ENCODE measurements at regions not wholly inside any gene's neighbourhood (a gene's known extent, or its start where the extent isn't known, plus 50 kb on each side); places are given as distances from the start of the nearest gene placed in this dataset.

DNA sequence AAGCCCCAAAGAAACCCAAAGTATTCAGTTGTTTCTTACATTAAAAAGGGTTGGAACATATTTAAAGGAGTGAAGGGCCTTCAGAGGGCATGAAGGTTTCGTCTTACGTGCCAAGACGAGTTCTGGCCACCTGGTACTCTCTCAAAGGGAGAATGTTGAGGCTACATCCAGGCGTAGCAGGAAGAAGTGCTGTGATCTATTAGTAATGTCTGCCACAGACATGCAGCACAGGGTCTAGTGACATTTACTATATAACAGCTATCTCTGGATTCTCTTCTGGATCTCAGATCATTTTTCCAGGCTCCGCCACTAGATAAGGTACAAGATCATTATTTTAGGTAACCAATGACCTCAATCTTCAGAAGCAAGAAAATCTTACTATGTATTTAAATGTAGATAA, 76.5 kb upstream of the ARID5B start:
- TF ChIP-seq, protein P1, sequence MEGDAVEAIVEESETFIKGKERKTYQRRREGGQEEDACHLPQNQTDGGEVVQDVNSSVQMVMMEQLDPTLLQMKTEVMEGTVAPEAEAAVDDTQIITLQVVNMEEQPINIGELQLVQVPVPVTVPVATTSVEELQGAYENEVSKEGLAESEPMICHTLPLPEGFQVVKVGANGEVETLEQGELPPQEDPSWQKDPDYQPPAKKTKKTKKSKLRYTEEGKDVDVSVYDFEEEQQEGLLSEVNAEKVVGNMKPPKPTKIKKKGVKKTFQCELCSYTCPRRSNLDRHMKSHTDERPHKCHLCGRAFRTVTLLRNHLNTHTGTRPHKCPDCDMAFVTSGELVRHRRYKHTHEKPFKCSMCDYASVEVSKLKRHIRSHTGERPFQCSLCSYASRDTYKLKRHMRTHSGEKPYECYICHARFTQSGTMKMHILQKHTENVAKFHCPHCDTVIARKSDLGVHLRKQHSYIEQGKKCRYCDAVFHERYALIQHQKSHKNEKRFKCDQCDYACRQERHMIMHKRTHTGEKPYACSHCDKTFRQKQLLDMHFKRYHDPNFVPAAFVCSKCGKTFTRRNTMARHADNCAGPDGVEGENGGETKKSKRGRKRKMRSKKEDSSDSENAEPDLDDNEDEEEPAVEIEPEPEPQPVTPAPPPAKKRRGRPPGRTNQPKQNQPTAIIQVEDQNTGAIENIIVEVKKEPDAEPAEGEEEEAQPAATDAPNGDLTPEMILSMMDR (IDR thresholded peaks at IDR 0.05), result no peak
- TF ChIP-seq POLR2A (IDR thresholded peaks at IDR 0.05), result no peak
- H3K27me3 ChIP-seq, result no peaks in the 10 kb centered on the region
- intact Hi-C loops (cut with DNase I; ENCODE audit: low total_unique reads), result no loop called here

DNA sequence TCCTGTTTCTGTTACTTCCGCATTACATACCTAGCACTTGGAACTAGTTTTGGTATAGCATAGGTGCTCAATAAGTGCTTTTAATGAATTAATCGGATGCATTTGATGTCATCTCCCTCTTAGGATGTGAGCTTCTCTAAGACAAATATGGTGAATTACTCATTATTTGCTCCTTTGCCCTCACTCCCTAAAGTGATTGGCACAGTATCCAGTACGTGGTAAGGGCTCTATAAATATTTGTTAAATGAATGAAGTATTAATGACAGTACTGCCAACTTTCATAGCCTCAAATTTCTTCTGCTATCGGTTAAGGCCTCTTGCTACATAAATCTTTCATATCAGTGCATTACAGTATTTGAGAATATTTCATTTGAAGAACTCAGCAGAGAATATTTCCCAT, 75.9 kb upstream of the ARID5B start:
- Histone ChIP-seq H3K36me3 (no peaks in the 10 kb centered on the region), H3K27me3 (no peaks in the 10 kb centered on the region), H3K27ac (no peak overlapping the region), H3K4me3 (no peak overlapping the region), H3K4me1 (no peaks in the 10 kb centered on the region), H3K9me3 (no peaks in the 10 kb centered on the region)
- TF ChIP-seq, protein P1 (IDR thresholded peaks at IDR 0.05), result no peak
- TF ChIP-seq POLR2A (IDR thresholded peaks at IDR 0.05), result no peak
- intact Hi-C loops (cut with DNase I; ENCODE audit: low total_unique reads), result no loop called here
- DNase-seq, result no peak

More for the DNA sequence above, 76.5 kb upstream of the ARID5B start:
- DNase-seq, result no peak
- Histone ChIP-seq H3K4me3 (no peak overlapping the region), H3K36me3 (no peaks in the 10 kb centered on the region), H3K27ac (no peak overlapping the region), H3K4me1 (no peaks in the 10 kb centered on the region), H3K9me3 (no peaks in the 10 kb centered on the region)

DNA sequence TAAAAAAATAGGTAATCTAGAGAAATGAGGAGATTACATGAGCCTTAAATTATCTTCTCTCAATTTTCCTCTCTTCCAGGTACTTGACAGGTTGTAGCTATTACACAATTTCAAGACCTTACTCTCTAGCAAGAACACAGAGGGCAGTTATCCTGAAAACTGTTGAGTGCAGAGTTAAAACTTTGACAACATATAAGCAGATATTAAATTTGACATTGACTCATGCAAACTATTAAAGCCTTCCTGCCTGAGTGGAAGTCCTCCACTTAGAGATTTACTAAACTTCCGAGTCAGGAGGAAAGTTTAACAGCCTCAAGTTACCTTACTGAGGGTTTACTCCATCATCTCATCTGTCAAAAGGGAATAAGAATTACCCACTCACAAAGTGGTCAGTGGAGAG, 73.5 kb upstream of the ARID5B start:
- no peak overlapping the region for H3K4me3 ChIP-seq
- no peaks in the 10 kb centered on the region for H3K36me3 ChIP-seq
- no peak overlapping the region for H3K27ac ChIP-seq
- TF ChIP-seq, protein P1 (IDR thresholded peaks at IDR 0.05), result no peak
- TF ChIP-seq POLR2A (IDR thresholded peaks at IDR 0.05), result no peak
- no peaks in the 10 kb centered on the region for H3K27me3 ChIP-seq
- intact Hi-C loops (cut with DNase I; ENCODE audit: low total_unique reads), result no loop called here
- DNase-seq, result no peak
- H3K9me3 ChIP-seq, result no peaks in the 10 kb centered on the region
- H3K4me1 ChIP-seq, result no peaks in the 10 kb centered on the region

DNA sequence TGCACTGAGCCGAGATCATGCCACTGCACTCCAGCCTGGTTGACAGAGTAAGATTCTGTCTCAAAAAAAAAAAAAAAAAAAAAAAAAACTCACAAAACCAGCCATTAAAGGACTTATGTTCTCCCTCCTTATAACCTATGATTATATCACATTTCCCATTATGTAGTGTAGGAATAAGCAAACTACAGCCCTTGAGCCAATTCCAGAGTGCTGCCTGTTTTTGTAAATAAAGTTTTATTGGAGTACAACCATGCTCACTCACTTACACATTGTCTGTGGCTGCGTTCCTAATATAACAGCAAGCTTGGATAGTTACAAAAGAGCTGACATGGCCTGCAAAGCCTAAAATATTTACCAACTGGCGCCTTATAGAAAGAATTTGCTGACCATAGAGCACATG, 72.7 kb upstream of the ARID5B start:
- H3K4me1 ChIP-seq, result no peaks in the 10 kb centered on the region
- no peaks in the 10 kb centered on the region for H3K36me3 ChIP-seq
- no peak overlapping the region for H3K27ac ChIP-seq
- no peaks in the 10 kb centered on the region for H3K9me3 ChIP-seq
- TF ChIP-seq, protein P1 (IDR thresholded peaks at IDR 0.05), result no peak
- no peak for TF ChIP-seq POLR2A (IDR thresholded peaks at IDR 0.05)
- intact Hi-C loops (cut with DNase I; ENCODE audit: low total_unique reads), result no loop called here
- no peak overlapping the region for H3K4me3 ChIP-seq
- no peak for DNase-seq
- H3K27me3 ChIP-seq, result no peaks in the 10 kb centered on the region

DNA sequence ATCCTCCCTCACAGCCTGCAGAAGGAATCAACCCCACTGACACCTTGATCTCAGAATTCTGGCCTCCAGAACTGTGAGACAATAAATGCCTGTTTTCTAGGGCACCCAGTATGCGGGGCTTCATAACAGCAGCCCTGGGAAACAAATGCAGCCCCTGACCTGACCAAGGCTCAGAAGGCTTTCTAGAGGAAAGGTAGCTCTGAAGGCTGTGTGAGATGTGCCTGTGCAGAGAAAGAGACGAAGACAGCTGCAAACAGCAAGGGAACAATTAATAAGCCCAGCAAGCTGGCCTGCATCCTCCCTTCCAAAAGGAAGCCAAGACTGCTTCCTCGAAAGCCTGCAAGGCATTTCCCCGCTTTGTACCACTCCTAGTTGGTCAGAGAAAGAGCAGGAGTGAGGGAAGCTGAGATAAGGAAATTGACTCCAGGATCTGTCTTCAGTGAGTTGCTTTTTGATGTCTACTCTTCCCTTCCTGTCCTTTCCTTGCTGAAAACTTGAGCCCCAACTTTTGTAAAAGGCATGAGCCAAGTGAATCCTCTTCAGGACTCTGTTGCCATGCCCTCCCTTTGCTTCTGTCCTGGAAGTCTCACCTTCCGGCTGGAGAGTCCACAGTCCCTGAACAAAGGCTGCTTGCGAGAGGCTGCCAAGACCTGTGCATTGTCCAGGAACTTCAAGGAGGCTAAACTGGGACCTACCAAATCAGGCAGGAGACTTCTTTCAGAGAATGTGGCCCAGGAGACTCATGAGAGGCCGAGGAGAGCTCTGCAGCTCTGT, 71.2 kb upstream of the ARID5B start:
- Histone ChIP-seq H3K27ac (no peak overlapping the region), H3K36me3 (no peaks in the 10 kb centered on the region), H3K9me3 (no peaks in the 10 kb centered on the region), H3K27me3 (no peaks in the 10 kb centered on the region), H3K4me3 (no peak overlapping the region), H3K4me1 (peaks cover 5 to 8% of the 10 kb centered on the region in 2 donors)
- no peak for DNase-seq
- TF ChIP-seq POLR2A (IDR thresholded peaks at IDR 0.05), result no peak
- TF ChIP-seq, protein P1 (IDR thresholded peaks at IDR 0.05), result no peak
- intact Hi-C loops (cut with DNase I; ENCODE audit: low total_unique reads), result no loop called here

Data from uterus (tissue), 3 donors.